22Rv1 (cell line): ENCODE measurements at regions not wholly inside any gene's neighbourhood (a gene's known extent, or its start where the extent isn't known, plus 50 kb on each side); places are given as distances from the start of the nearest gene placed in this dataset.

Experiments used
- ZFX ChIP-seq: fragments of 450-650 bp; IDR thresholded peaks from 2 replicates; pipeline ENCODE4 v1.6.1; 2017; ENCODE audit warnings: antibody characterized with exemption, borderline replicate concordance
- TF ChIP-seq, protein P1 (sequence below): fragments of 450-650 bp; IDR thresholded peaks from 2 replicates; pipeline ENCODE4 v1.5.1; 2017; ENCODE audit warnings: mild to moderate bottlenecking

DNA sequence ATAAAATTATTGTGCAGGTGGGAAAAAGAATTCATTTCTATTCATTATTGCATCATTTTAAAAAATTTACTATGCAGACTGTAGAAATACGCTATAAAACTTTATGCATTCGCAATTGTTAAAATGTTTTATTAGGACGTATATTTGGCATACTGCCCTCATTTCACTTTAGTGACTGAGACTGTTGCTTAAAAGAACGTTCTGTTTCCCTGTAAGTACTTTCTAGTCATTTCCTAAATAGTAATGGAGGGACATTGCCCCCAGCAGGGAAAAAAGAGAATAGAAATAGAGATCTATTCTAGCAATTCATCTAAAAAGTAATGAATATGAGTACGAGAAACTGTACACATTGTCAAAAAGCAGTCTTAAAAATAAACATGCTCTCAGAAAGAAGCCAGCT, 1295.8 kb upstream of the TENM3 start:
- TF ChIP-seq, protein P1, sequence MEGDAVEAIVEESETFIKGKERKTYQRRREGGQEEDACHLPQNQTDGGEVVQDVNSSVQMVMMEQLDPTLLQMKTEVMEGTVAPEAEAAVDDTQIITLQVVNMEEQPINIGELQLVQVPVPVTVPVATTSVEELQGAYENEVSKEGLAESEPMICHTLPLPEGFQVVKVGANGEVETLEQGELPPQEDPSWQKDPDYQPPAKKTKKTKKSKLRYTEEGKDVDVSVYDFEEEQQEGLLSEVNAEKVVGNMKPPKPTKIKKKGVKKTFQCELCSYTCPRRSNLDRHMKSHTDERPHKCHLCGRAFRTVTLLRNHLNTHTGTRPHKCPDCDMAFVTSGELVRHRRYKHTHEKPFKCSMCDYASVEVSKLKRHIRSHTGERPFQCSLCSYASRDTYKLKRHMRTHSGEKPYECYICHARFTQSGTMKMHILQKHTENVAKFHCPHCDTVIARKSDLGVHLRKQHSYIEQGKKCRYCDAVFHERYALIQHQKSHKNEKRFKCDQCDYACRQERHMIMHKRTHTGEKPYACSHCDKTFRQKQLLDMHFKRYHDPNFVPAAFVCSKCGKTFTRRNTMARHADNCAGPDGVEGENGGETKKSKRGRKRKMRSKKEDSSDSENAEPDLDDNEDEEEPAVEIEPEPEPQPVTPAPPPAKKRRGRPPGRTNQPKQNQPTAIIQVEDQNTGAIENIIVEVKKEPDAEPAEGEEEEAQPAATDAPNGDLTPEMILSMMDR, result peak; percentile 53
- no peak for TF ChIP-seq ZFX
